ENCODE measurements at regions not wholly inside any gene's neighbourhood (a gene's known extent, or its start where the extent isn't known, plus 50 kb on each side); places are given as distances from the start of the nearest gene placed in this dataset.

- TF ChIP-seq CTCF (conservative IDR thresholded peaks at IDR 0.05; ENCODE audit: low read length), result no peak
- no peak for TF ChIP-seq EZH2phosphoT487 (IDR thresholded peaks at IDR 0.05; ENCODE audit: borderline replicate concordance, low read depth, low read length)
These were observed 643.2 kb upstream of the SYNCRIP start for GRCh38 chr6:86285876-86286275.

Measured in OCI-LY7 (cell line).